Ovary (tissue), 3 donors: ENCODE measurements at regions not wholly inside any gene's neighbourhood (a gene's known extent, or its start where the extent isn't known, plus 50 kb on each side); places are given as distances from the start of the nearest gene placed in this dataset.

Experiments used
- CTCF ChIP-seq, 3 donors: fragments of 450-650 bp in 2 of 3; fragments of 200-600 bp in 1 of 3; IDR thresholded peaks; one replicate each; pipeline versions ENCODE4 v1.5.1 to v1.8.0; 2016 to 2022; ENCODE audit warnings: antibody characterized with exemption in 3 of 3, mild to moderate bottlenecking in 1 of 3
- EP300 ChIP-seq: sonication (generic); formaldehyde crosslinking; IDR thresholded peaks from one replicate; pipeline ENCODE4 v1.6.1; 2017; ENCODE audit warnings: antibody characterized with exemption
- donor health status: DM: no; HTN: no; CAD: no.

GRCh38 chr12:115308918-115309317 is 624.9 kb upstream of the TBX3 start:
- no peak for TF ChIP-seq CTCF (IDR thresholded peaks at IDR 0.05)
- TF ChIP-seq EP300, result no peak
